ENCODE measurements at regions not wholly inside any gene's neighbourhood (a gene's known extent, or its start where the extent isn't known, plus 50 kb on each side); places are given as distances from the start of the nearest gene placed in this dataset.

DNA sequence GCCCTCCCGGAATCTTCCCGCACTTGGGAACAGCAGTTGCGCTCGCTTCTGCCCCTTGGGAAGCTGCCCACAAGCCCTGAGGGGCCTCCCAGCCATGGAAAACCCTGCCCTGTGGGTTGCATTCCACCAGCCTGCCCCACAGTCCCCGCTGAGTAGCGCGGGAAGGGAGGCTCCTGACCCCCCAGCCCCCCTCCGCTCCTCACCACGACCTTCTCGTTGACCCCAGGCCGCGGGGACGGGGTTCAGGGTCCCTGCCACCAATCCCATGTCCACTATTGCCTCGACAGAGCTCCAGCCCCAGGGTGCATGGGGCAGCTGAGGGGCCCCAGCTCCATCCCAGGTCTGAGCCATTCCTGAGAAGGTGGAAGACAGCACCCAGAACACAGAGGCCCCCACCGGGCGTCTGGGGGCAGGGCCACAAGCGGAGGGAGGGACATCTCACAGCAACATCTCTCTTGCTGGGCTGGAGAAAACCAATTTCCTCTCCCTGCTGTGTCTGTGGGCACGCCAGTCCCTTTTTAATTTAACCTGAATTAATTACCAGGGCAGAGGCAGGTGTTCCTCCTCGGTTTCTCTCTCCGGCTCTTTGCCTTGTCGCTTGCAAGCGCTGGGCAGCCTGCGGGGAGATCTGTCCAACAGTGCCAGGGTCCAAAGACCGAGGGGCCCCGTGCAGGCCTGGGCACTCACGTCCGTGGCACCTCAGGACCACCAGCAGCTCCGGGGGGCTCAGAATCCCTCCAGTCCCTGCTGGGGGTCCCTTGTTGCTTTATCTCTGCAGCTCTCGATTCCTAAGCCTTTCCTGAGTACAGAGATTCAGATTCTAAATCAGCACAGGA lies 57.9 kb downstream of the FOXL3 start:
- Histone ChIP-seq H3K4me3 (ENCODE audit: low read depth, low read length) (no peak overlapping the region), H3K27me3 (replicated peaks; ENCODE audit: control insufficient read depth, insufficient read depth, low read length) (no peaks in the 10 kb centered on the region), H3K36me3 (ENCODE audit: control insufficient read depth, insufficient read depth, low read length) (no peaks in the 10 kb centered on the region), H3K4me1 (peaks cover 19% of the 10 kb centered on the region), H3K9me3 (no peaks in the 10 kb centered on the region)
- no TSS peak for BruUV-seq (replicated peaks)
- Mint-ChIP-seq H3K27me3 (ENCODE audit: insufficient read depth, unreplicated experiment) (no peaks in the 10 kb centered on the region), H3K9me3 (ENCODE audit: unreplicated experiment) (no peaks in the 10 kb centered on the region), H3K4me1 (ENCODE audit: low read depth, unreplicated experiment) (peaks cover 16% of the 10 kb centered on the region), H3K27ac (ENCODE audit: unreplicated experiment) (no peak overlapping the region), H3K4me3 (ENCODE audit: unreplicated experiment) (no peak overlapping the region), H3K36me3 (ENCODE audit: insufficient read depth, unreplicated experiment) (peaks cover 7% of the 10 kb centered on the region)
- intact Hi-C loops (cut with micrococcal nuclease; ENCODE audit: unreplicated experiment): no loop called here
- TF ChIP-seq, protein P1, sequence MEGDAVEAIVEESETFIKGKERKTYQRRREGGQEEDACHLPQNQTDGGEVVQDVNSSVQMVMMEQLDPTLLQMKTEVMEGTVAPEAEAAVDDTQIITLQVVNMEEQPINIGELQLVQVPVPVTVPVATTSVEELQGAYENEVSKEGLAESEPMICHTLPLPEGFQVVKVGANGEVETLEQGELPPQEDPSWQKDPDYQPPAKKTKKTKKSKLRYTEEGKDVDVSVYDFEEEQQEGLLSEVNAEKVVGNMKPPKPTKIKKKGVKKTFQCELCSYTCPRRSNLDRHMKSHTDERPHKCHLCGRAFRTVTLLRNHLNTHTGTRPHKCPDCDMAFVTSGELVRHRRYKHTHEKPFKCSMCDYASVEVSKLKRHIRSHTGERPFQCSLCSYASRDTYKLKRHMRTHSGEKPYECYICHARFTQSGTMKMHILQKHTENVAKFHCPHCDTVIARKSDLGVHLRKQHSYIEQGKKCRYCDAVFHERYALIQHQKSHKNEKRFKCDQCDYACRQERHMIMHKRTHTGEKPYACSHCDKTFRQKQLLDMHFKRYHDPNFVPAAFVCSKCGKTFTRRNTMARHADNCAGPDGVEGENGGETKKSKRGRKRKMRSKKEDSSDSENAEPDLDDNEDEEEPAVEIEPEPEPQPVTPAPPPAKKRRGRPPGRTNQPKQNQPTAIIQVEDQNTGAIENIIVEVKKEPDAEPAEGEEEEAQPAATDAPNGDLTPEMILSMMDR (IDR thresholded peaks at IDR 0.05; ENCODE audit: insufficient read depth in 1 of 2, low read depth in 1 of 2, low read length in 1 of 2, severe bottlenecking in 1 of 2, unreplicated experiment in 1 of 2): no peak
- no peak for DNase-seq
- POLR2A ChIA-PET: no interaction called here
- CTCF ChIA-PET: no interaction called here

DNA sequence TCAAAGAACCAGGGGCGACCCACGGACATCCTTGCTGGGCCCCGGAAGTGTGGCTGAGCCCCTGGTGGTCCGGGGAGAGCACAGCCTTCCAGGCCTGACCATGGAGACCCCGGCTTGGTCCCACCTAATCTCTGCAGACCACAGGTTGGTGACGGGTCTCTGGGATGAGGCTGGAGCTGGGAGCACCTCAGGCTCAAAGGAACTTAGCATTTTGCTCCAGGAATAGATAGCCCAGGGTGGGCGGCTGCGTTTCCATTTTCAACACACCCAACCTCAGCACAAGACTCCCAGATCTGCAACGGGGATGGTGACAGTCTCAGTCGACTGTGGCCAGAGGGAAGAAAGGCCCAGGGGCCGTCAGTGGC lies 58.5 kb downstream of the FOXL3 start:
- peaks cover 10% of the 10 kb centered on the region for H3K4me1 Mint-ChIP-seq (ENCODE audit: low read depth, unreplicated experiment)

DNA sequence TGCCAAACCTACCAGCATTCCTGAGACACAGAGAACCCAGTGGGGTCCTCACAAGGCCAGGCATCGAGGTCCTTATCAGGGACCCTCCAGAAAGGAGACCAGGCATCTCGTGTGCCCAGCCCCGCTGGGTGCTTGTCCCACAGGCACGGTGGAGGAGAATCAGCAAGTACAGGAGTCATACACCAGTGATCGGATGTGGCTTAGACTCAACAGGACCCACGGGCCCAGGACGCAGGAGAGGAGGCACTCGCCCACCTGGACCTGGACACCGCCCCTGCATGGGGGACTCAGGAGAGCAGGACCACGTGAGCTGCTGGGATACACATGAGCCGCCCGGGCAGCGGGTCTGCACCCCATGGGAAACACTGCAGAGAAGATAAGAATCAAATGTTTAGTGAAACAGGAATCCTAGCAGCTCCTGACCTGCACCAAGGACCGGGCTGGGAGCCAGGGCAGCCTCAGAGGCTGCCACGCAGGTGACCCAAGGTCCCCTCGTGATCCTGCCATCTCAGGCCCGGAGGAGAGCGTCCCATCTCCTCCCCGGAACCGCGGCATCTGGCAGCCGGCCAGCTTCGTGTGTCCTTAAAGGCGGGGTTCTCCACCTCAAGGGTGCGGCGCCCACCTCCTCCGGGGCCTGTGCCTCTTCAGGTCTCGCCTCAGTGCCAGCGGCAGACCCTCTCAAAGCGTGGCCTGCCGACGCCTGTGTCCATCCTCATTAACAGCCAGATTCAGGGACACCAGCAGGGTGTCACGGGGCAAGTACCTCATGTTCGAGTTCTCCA lies 59.2 kb downstream of the FOXL3 start:
- Histone ChIP-seq H3K4me3 (ENCODE audit: low read depth, low read length) (no peak overlapping the region), H3K9me3 (no peaks in the 10 kb centered on the region), H3K4me1 (peaks cover 6% of the 10 kb centered on the region), H3K36me3 (ENCODE audit: control insufficient read depth, insufficient read depth, low read length) (no peaks in the 10 kb centered on the region), H3K27me3 (replicated peaks; ENCODE audit: control insufficient read depth, insufficient read depth, low read length) (no peaks in the 10 kb centered on the region)
- ChIA-PET POLR2A (no interaction called here), CTCF (no interaction called here)
- BruUV-seq (replicated peaks): no TSS peak
- TF ChIP-seq, protein P1 (IDR thresholded peaks at IDR 0.05; ENCODE audit: insufficient read depth in 1 of 2, low read depth in 1 of 2, low read length in 1 of 2, severe bottlenecking in 1 of 2, unreplicated experiment in 1 of 2): no peak
- no peak for DNase-seq
- H3K9me3 Mint-ChIP-seq (ENCODE audit: unreplicated experiment): no peaks in the 10 kb centered on the region
- no peaks in the 10 kb centered on the region for H3K27me3 Mint-ChIP-seq (ENCODE audit: insufficient read depth, unreplicated experiment)
- H3K36me3 Mint-ChIP-seq (ENCODE audit: insufficient read depth, unreplicated experiment): no peaks in the 10 kb centered on the region
- no peak overlapping the region for H3K27ac Mint-ChIP-seq (ENCODE audit: unreplicated experiment)
- intact Hi-C loops (cut with micrococcal nuclease; ENCODE audit: unreplicated experiment): no loop called here
- peaks cover 5% of the 10 kb centered on the region for H3K4me1 Mint-ChIP-seq (ENCODE audit: low read depth, unreplicated experiment)
- no peak overlapping the region for H3K4me3 Mint-ChIP-seq (ENCODE audit: unreplicated experiment)

More for the DNA sequence above, 58.5 kb downstream of the FOXL3 start:
- Histone ChIP-seq H3K36me3 (ENCODE audit: control insufficient read depth, insufficient read depth, low read length) (no peaks in the 10 kb centered on the region), H3K4me3 (ENCODE audit: low read depth, low read length) (no peak overlapping the region), H3K4me1 (peaks cover 13% of the 10 kb centered on the region), H3K9me3 (no peaks in the 10 kb centered on the region), H3K27me3 (replicated peaks; ENCODE audit: control insufficient read depth, insufficient read depth, low read length) (no peaks in the 10 kb centered on the region)
- TF ChIP-seq, protein P1 (IDR thresholded peaks at IDR 0.05; ENCODE audit: insufficient read depth in 1 of 2, low read depth in 1 of 2, low read length in 1 of 2, severe bottlenecking in 1 of 2, unreplicated experiment in 1 of 2): no peak
- intact Hi-C loops (cut with micrococcal nuclease; ENCODE audit: unreplicated experiment): no loop called here
- no peaks in the 10 kb centered on the region for H3K27me3 Mint-ChIP-seq (ENCODE audit: insufficient read depth, unreplicated experiment)
- no TSS peak for BruUV-seq (replicated peaks)
- no peak for DNase-seq
- ChIA-PET POLR2A (no interaction called here), CTCF (no interaction called here)
- H3K4me3 Mint-ChIP-seq (ENCODE audit: unreplicated experiment): no peak overlapping the region
- no peaks in the 10 kb centered on the region for H3K9me3 Mint-ChIP-seq (ENCODE audit: unreplicated experiment)
- H3K27ac Mint-ChIP-seq (ENCODE audit: unreplicated experiment): no peak overlapping the region
- H3K36me3 Mint-ChIP-seq (ENCODE audit: insufficient read depth, unreplicated experiment): peaks cover 3% of the 10 kb centered on the region
